HepG2 (cell line): ENCODE measurements at regions not wholly inside any gene's neighbourhood (a gene's known extent, or its start where the extent isn't known, plus 50 kb on each side); places are given as distances from the start of the nearest gene placed in this dataset.

Experiments
- ATAC-seq: fragments of 200-7000 bp; cut with Tn5 transposase; 3 replicates; pipeline ENCODE4 v1.9.1; 2020; ENCODE audit warnings: mild to moderate bottlenecking, moderate library complexity
- BruUV-seq: library from RNA; stranded (reverse); fragments of 400-500 nt; replicated peaks from 2 replicates; lab custom pipeline; 2021; lab: Mats Ljungman, UMichigan
- CTCF ChIA-PET: fragments of 300-600 bp; formaldehyde crosslinking; extraction: SDS; loops from one replicate; lab custom pipeline; 2021; ENCODE audit warnings: low total read pairs, inconsistent platforms, low intra/inter-chr PET ratio; lab: Yijun Ruan, JAX
- POLR2A ChIA-PET: fragments of 350-600 bp; sonication (Branson Sonifier 250); formaldehyde crosslinking; loops from one replicate; lab custom pipeline; 2020; ENCODE audit warnings: antibody characterized with exemption, inconsistent platforms; lab: Yijun Ruan, JAX
- DNase-seq: peaks from one replicate; pipeline ENCODE4 v3.0.0-alpha.2; 2015; ENCODE audit warnings: low spot score
- FAIRE-seq: peaks from 3 replicates; lab custom pipeline; 2011; peaks lifted over from hg19 to GRCh38; lab: Jason Lieb, UNC
- H2AFZ ChIP-seq: one replicate; pipeline ENCODE4 v1.6.1; 2011; ENCODE audit warnings: low read length, inconsistent platforms
- H3K27ac ChIP-seq: fragments of 300-600 bp; 3 replicates; pipeline ENCODE4 v1.8.0; 2011; ENCODE audit warnings: mixed run types, mild to moderate bottlenecking, mixed read lengths, low read length, inconsistent platforms; ENCODE audit not compliant: insufficient read depth; ENCODE audit errors: extremely low read length
- H3K27me3 ChIP-seq, 2 experiments: fragments of 200-600 bp in 1 of 2; 2 replicates in 1 of 2; 3 replicates in 1 of 2; pipeline versions ENCODE4 v1.6.0 to v1.8.0; 2011; ENCODE audit warnings: low read length in 2 of 2, mild to moderate bottlenecking in 2 of 2, moderate library complexity in 2 of 2, inconsistent platforms in 1 of 2; ENCODE audit not compliant: insufficient read depth in 2 of 2, control insufficient read depth in 1 of 2
- H3K36me3 ChIP-seq, 2 experiments: fragments of 200-600 bp in 1 of 2; replicated peaks in 1 of 2; 2 replicates in 1 of 2; 3 replicates in 1 of 2; pipeline versions ENCODE4 v1.5.1 to v1.8.0; 2011; ENCODE audit warnings: low read length in 2 of 2, inconsistent platforms in 1 of 2; ENCODE audit not compliant: insufficient read depth in 2 of 2, control insufficient read depth in 1 of 2
- H3K4me1 ChIP-seq: 2 replicates; pipeline ENCODE4 v1.5.1; 2012; ENCODE audit warnings: low read length, inconsistent platforms; ENCODE audit not compliant: insufficient read depth
- H3K4me2 ChIP-seq: 2 replicates; pipeline ENCODE4 v1.6.0; 2011; ENCODE audit warnings: low read depth, low read length, inconsistent platforms
- H3K4me3 ChIP-seq, 3 experiments: fragments of 200-600 bp in 1 of 3; sonication (generic), shearing (Covaris generic) in 1 of 3; replicated peaks in 1 of 3; 2 replicates each; pipeline ENCODE4 v1.5.1; 2011 to 2016; ENCODE audit warnings: low read length in 3 of 3, inconsistent platforms in 2 of 3, low read depth in 2 of 3, mild to moderate bottlenecking in 2 of 3, control low read depth in 1 of 3, mixed read lengths in 1 of 3; ENCODE audit not compliant: insufficient read depth in 1 of 3
- H3K79me2 ChIP-seq: one replicate; pipeline ENCODE4 v1.6.1; 2011; ENCODE audit warnings: low read length, inconsistent platforms; ENCODE audit not compliant: insufficient read depth
- H3K9ac ChIP-seq: 2 replicates; pipeline ENCODE4 v1.6.0; 2011; ENCODE audit warnings: mild to moderate bottlenecking, low read depth, low read length, inconsistent platforms; ENCODE audit not compliant: insufficient read depth
- H3K9me3 ChIP-seq: 2 replicates; pipeline ENCODE4 v1.5.1; 2012; ENCODE audit warnings: mild to moderate bottlenecking, low read length
- H4K20me1 ChIP-seq: 2 replicates; pipeline ENCODE4 v1.6.0; 2011; ENCODE audit warnings: inconsistent platforms, mild to moderate bottlenecking, low read length, moderate library complexity; ENCODE audit not compliant: insufficient read depth
- BORCS8-MEF2B ChIP-seq: sonication (generic); formaldehyde crosslinking; IDR thresholded peaks from 2 replicates; pipeline ENCODE4 v1.8.0; 2022; ENCODE audit warnings: mild to moderate bottlenecking, missing genetic modification reagents
- FOXP4 ChIP-seq: sonication (generic); formaldehyde crosslinking; IDR thresholded peaks from 2 replicates; pipeline ENCODE4 v1.4.0; 2020; ENCODE audit warnings: missing genetic modification reagents
- HDAC1 ChIP-seq: sonication (generic); formaldehyde crosslinking; IDR thresholded peaks from 2 replicates; pipeline ENCODE4 v1.5.1; 2020; ENCODE audit warnings: mild to moderate bottlenecking, missing genetic modification reagents
- HNRNPH1 ChIP-seq: fragments of 200-400 bp; formaldehyde crosslinking; optimal IDR thresholded peaks from 2 replicates; pipeline ENCODE3; 2017; ENCODE audit warnings: mild to moderate bottlenecking, low read depth, low read length
- SATB2 ChIP-seq: sonication (generic); formaldehyde crosslinking; IDR thresholded peaks from 2 replicates; pipeline ENCODE4 v1.5.0; 2020; ENCODE audit warnings: missing genetic modification reagents
- SNAPC4 ChIP-seq: sonication (generic); formaldehyde crosslinking; IDR thresholded peaks from 2 replicates; pipeline ENCODE4 v1.4.0; 2020; ENCODE audit warnings: mild to moderate bottlenecking, missing genetic modification reagents
- TFDP2 ChIP-seq: sonication (generic); formaldehyde crosslinking; IDR thresholded peaks from 2 replicates; pipeline ENCODE4 v1.4.0; 2020; ENCODE audit warnings: missing genetic modification reagents
- ZNF704 ChIP-seq: sonication (generic); formaldehyde crosslinking; IDR thresholded peaks from 2 replicates; pipeline ENCODE4 v1.8.1; 2023; ENCODE audit warnings: mild to moderate bottlenecking, inconsistent platforms, moderate library complexity, missing genetic modification reagents, borderline replicate concordance
- WGBS: methylation state at CpG from one replicate; pipeline ENCODE4 v1.1.6; 2017; ENCODE audit warnings: low lambda C conversion rate; 5-methylcytosine and 5-hydroxymethylcytosine counted together
- in situ Hi-C: cut with HindIII; loops from 2 replicates; pipeline ENCODE4 v1.10.0; 2017; ENCODE audit warnings: low pct_unique_long_range_greater_than_20kb; ENCODE audit not compliant: extremely low pct_ligation_motif_present
- intact Hi-C: fragments of 100-400 bp; cut with micrococcal nuclease; formaldehyde crosslinking; loops from one replicate; pipeline ENCODE4 v1.10.0; 2022; ENCODE audit not compliant: unreplicated experiment

- TF ChIP-seq SNAPC4 (CRISPR knock-in tag) (no peak), TFDP2 (no peak)
Observed at GRCh38 chr10:130233426-130233825, 97.2 kb downstream of the GLRX3 start (continued).

GRCh38 chr10:130234171-130234965 is 98.2 kb downstream of the GLRX3 start:
- ATAC-seq (no peak), DNase-seq (no peak), FAIRE-seq (no peak)
- intact Hi-C loops (no loop called here), in situ Hi-C loops (no loop called here)
- Histone ChIP-seq H3K79me2 (no peaks in the 10 kb centered on the region), H3K27me3 (peaks cover 3 to 31% of the 10 kb centered on the region in 2 experiments; a peak in 3 of 5 replicates), H4K20me1 (no peaks in the 10 kb centered on the region), H3K4me1 (no peaks in the 10 kb centered on the region), H3K4me3 (no peak overlapping the region), H2AFZ (no peak overlapping the region), H3K9me3 (no peaks in the 10 kb centered on the region; the same call in 1 of the 2 replicates), H3K27ac (no peak overlapping the region)
- BruUV-seq: no TSS peak
- CTCF ChIA-PET: no interaction called here
- TF ChIP-seq SATB2 (CRISPR knock-in tag) (no peak), BORCS8-MEF2B (CRISPR knock-in tag) (no peak), ZNF704 (CRISPR knock-in tag) (no peak), FOXP4 (CRISPR knock-in tag) (no peak), HDAC1 (no peak), HNRNPH1 (no peak)
- TF ChIP-seq, all 625 proteins: peak for 0
- no peak overlapping the region for H3K4me2 ChIP-seq
- H3K36me3 ChIP-seq: no peaks in the 10 kb centered on the region
- H3K9ac ChIP-seq: no peak overlapping the region
- 13% methylated on average over 3 of the region's 10 CpGs for WGBS
- POLR2A ChIA-PET: no interaction called here
